Endothelial cell of umbilical vein (primary cell): ENCODE measurements at regions not wholly inside any gene's neighbourhood (a gene's known extent, or its start where the extent isn't known, plus 50 kb on each side); places are given as distances from the start of the nearest gene placed in this dataset.

Experiments
- BruUV-seq: library from RNA; stranded (reverse); fragments of 400-500 nt; replicated peaks from 2 replicates; lab custom pipeline; 2021; lab: Mats Ljungman, UMichigan
- CTCF ChIA-PET: fragments of 300-600, 350-600 bp; sonication (Branson Sonifier 250); formaldehyde crosslinking; loops from one replicate; lab custom pipeline; 2021; ENCODE audit warnings: antibody characterized with exemption, inconsistent platforms; lab: Charles Lee
- POLR2A ChIA-PET: fragments of 300-600, 350-600 bp; sonication (Branson Sonifier 250); formaldehyde crosslinking; loops from one replicate; lab custom pipeline; 2021; ENCODE audit warnings: antibody characterized with exemption, inconsistent platforms; lab: Charles Lee
- DNase-seq: peaks from one replicate; pipeline ENCODE4 v3.0.0-alpha.2; 2011; ENCODE audit warnings: low read depth, low spot score
- FAIRE-seq: peaks from 2 replicates; lab custom pipeline; 2011; peaks lifted over from hg19 to GRCh38; lab: Jason Lieb, UNC
- H2AFZ ChIP-seq: 2 replicates; pipeline ENCODE4 v1.6.0; 2012; ENCODE audit warnings: low read depth, low read length, control low read depth, inconsistent platforms
- H3K27ac ChIP-seq: 2 replicates; pipeline ENCODE4 v1.5.1; 2011; ENCODE audit warnings: low read depth, mild to moderate bottlenecking, control low read depth, low read length, moderate library complexity; ENCODE audit not compliant: insufficient read depth
- H3K27me3 ChIP-seq, 2 experiments: 2 replicates each; pipeline versions ENCODE4 v1.6.0 to v1.6.1; 2011; ENCODE audit warnings: low read length in 2 of 2, mixed read lengths in 1 of 2; ENCODE audit not compliant: control insufficient read depth in 2 of 2, insufficient read depth in 2 of 2
- H3K36me3 ChIP-seq, 2 experiments: 2 replicates in 1 of 2; 3 replicates in 1 of 2; pipeline ENCODE4 v1.5.1; 2011; ENCODE audit warnings: low read length in 2 of 2, mild to moderate bottlenecking in 1 of 2, moderate library complexity in 1 of 2; ENCODE audit not compliant: control insufficient read depth in 2 of 2, insufficient read depth in 2 of 2; ENCODE audit errors: extremely low read depth in 1 of 2
- H3K4me1 ChIP-seq: 3 replicates; pipeline ENCODE4 v1.5.1; 2011; ENCODE audit warnings: mild to moderate bottlenecking, low read length; ENCODE audit not compliant: control insufficient read depth, insufficient read depth; ENCODE audit errors: extremely low read depth
- H3K4me2 ChIP-seq: 2 replicates; pipeline ENCODE4 v1.6.1; 2011; ENCODE audit warnings: low read length, control low read depth, mixed read lengths; ENCODE audit not compliant: insufficient read depth
- H3K4me3 ChIP-seq, 3 experiments: fragments of 200-600 bp in 1 of 3; sonication (generic), shearing (Covaris generic) in 1 of 3; replicated peaks in 1 of 3; 2 replicates each; pipeline ENCODE4 v1.5.1; 2011 to 2016; ENCODE audit warnings: control low read depth in 3 of 3, low read length in 3 of 3, mild to moderate bottlenecking in 2 of 3, inconsistent platforms in 1 of 3, low read depth in 1 of 3, moderate library complexity in 1 of 3; ENCODE audit not compliant: insufficient read depth in 1 of 3
- H3K79me2 ChIP-seq: 2 replicates; pipeline ENCODE4 v1.6.0; 2012; ENCODE audit warnings: low read length, inconsistent platforms; ENCODE audit not compliant: control insufficient read depth, insufficient read depth
- H3K9ac ChIP-seq: replicated peaks from 2 replicates; pipeline ENCODE3; 2011; ENCODE audit warnings: low read length, control low read depth; ENCODE audit not compliant: insufficient read depth; ENCODE audit errors: extremely low read depth
- H3K9me1 ChIP-seq: replicated peaks from 3 replicates; pipeline ENCODE4 v1.6.0; 2011; ENCODE audit warnings: mild to moderate bottlenecking, low read length; ENCODE audit not compliant: control insufficient read depth, insufficient read depth; ENCODE audit errors: extremely low read depth
- H3K9me3 ChIP-seq: replicated peaks from 2 replicates; pipeline ENCODE4 v1.5.1; 2012; ENCODE audit warnings: low read length, inconsistent platforms; ENCODE audit not compliant: control insufficient read depth, insufficient read depth
- H4K20me1 ChIP-seq: replicated peaks from 2 replicates; pipeline ENCODE3; 2011; ENCODE audit warnings: mild to moderate bottlenecking, low read length; ENCODE audit not compliant: control insufficient read depth, insufficient read depth; ENCODE audit errors: extremely low read depth
- EZH2 ChIP-seq: IDR thresholded peaks from 2 replicates; pipeline ENCODE4 v1.6.1; 2012; ENCODE audit warnings: borderline replicate concordance, low read depth, mild to moderate bottlenecking, moderate library complexity, low read length, inconsistent platforms; ENCODE audit not compliant: severe bottlenecking
- FOS ChIP-seq: IDR thresholded peaks from 2 replicates; pipeline ENCODE4 v1.6.1; 2011; ENCODE audit warnings: mild to moderate bottlenecking, low read length, moderate library complexity, borderline replicate concordance; ENCODE audit not compliant: insufficient read depth
- GATA2 ChIP-seq: IDR thresholded peaks from 2 replicates; pipeline ENCODE4 v1.7.0; 2011; ENCODE audit warnings: low read depth, mild to moderate bottlenecking, moderate library complexity, mixed read lengths, low read length; ENCODE audit not compliant: insufficient read length, insufficient read depth
- JUN ChIP-seq: IDR thresholded peaks from 2 replicates; pipeline ENCODE4 v1.6.1; 2011; ENCODE audit warnings: borderline replicate concordance, low read depth; ENCODE audit not compliant: insufficient read length, insufficient read depth
- MYC ChIP-seq: IDR thresholded peaks from one replicate; pipeline ENCODE4 v1.6.1; 2011; ENCODE audit warnings: mild to moderate bottlenecking, low read depth, low read length
- POLR2A ChIP-seq: IDR thresholded peaks from 2 replicates; pipeline ENCODE4 v1.6.1; 2012; ENCODE audit warnings: low read depth, mild to moderate bottlenecking, control low read depth, low read length
- POLR2AphosphoS5 ChIP-seq: IDR thresholded peaks from 2 replicates; pipeline ENCODE4 v1.6.1; 2012; ENCODE audit warnings: low read depth, mild to moderate bottlenecking, control low read depth, low read length, moderate library complexity; ENCODE audit not compliant: insufficient read depth
- dilution Hi-C: fragments of 300-500 bp; cut with MboI; formaldehyde crosslinking; loops from one replicate; pipeline ENCODE4 v1.15.0; 2019; ENCODE audit warnings: low sequenced_read_pairs; ENCODE audit not compliant: extremely low pct_ligation_motif_present
- intact Hi-C: fragments of 100-400 bp; cut with micrococcal nuclease; formaldehyde crosslinking; loops from one replicate; pipeline ENCODE4 v1.10.0; 2022
- TF ChIP-seq, protein P1 (sequence below): IDR thresholded peaks from 2 replicates; pipeline ENCODE4 v1.6.1; 2011; ENCODE audit not compliant: insufficient read depth, insufficient read length
- TF ChIP-seq, protein P2 (sequence below), 2 donors: IDR thresholded peaks; 1 replicate in 1 of 2; 2 replicates in 1 of 2; pipeline ENCODE4 v1.5.1; 2011; ENCODE audit warnings: low read length in 2 of 2, mild to moderate bottlenecking in 2 of 2, moderate library complexity in 2 of 2, control low read depth in 1 of 2, inconsistent platforms in 1 of 2, low read depth in 1 of 2; ENCODE audit not compliant: insufficient read depth in 1 of 2; ENCODE audit errors: extremely low read depth in 1 of 2

DNA sequence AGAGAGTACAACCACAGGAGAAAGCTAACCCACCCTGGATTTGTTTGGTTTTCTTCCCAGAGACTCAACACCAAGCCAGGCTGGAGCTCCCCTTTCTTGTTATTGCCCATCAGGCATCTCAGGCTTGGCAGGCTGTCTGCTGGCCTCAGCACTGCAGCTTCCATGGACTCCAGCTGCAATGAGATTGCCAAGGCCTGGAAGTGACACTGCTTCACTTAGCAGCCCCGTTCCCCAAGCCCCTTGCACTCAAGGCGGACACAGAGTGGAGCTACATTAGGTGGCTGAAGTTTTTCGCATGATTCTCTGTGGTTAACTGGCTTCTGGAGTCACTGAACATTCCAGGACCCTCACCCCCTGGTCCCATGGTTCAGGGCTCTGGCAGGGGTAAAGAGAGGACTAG is 163.1 kb upstream of the GDF10 start:
- Histone ChIP-seq H2AFZ (no peak overlapping the region), H3K4me3 (no peak overlapping the region)
- CTCF ChIA-PET, result no interaction called here

More for the DNA sequence above, 163.1 kb upstream of the GDF10 start:
- Histone ChIP-seq H3K9me3 (no peaks in the 10 kb centered on the region), H3K4me2 (no peak overlapping the region), H3K36me3 (no peaks in the 10 kb centered on the region), H3K9me1 (no peaks in the 10 kb centered on the region), H3K9ac (no peak overlapping the region), H3K27ac (no peak overlapping the region), H3K4me1 (no peaks in the 10 kb centered on the region), H3K79me2 (no peaks in the 10 kb centered on the region), H3K27me3 (no peaks in the 10 kb centered on the region), H4K20me1 (no peaks in the 10 kb centered on the region)
- dilution Hi-C loops, result no loop called here
- TF ChIP-seq JUN (no peak), POLR2AphosphoS5 (no peak), EZH2 (no peak), POLR2A (no peak), GATA2 (no peak), FOS (no peak), MYC (no peak)
- TF ChIP-seq, protein P1, sequence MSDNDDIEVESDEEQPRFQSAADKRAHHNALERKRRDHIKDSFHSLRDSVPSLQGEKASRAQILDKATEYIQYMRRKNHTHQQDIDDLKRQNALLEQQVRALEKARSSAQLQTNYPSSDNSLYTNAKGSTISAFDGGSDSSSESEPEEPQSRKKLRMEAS, result no peak
- TF ChIP-seq, protein P2, sequence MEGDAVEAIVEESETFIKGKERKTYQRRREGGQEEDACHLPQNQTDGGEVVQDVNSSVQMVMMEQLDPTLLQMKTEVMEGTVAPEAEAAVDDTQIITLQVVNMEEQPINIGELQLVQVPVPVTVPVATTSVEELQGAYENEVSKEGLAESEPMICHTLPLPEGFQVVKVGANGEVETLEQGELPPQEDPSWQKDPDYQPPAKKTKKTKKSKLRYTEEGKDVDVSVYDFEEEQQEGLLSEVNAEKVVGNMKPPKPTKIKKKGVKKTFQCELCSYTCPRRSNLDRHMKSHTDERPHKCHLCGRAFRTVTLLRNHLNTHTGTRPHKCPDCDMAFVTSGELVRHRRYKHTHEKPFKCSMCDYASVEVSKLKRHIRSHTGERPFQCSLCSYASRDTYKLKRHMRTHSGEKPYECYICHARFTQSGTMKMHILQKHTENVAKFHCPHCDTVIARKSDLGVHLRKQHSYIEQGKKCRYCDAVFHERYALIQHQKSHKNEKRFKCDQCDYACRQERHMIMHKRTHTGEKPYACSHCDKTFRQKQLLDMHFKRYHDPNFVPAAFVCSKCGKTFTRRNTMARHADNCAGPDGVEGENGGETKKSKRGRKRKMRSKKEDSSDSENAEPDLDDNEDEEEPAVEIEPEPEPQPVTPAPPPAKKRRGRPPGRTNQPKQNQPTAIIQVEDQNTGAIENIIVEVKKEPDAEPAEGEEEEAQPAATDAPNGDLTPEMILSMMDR (IDR thresholded peaks at IDR 0.05; ENCODE audit: extremely low read depth in 1 of 2, insufficient read depth in 1 of 2, low read depth in 1 of 2, low read length in 2 of 2), result no peak
- intact Hi-C loops, result no loop called here
- no peak for FAIRE-seq
- DNase-seq, result no peak
- POLR2A ChIA-PET, result no interaction called here
- no TSS peak for BruUV-seq
